Gastrocnemius medialis (tissue), 4 donors: ENCODE measurements at regions not wholly inside any gene's neighbourhood (a gene's known extent, or its start where the extent isn't known, plus 50 kb on each side); places are given as distances from the start of the nearest gene placed in this dataset.

Source experiments
- ATAC-seq, 2 donors: fragments of 150-250 bp; one replicate each; pipeline ENCODE4 v1.9.1; 2016
- DNase-seq, 2 donors: peaks; one replicate each; pipeline ENCODE4 v3.0.0-alpha.2; 2019
- H3K27ac ChIP-seq, 4 donors: fragments of 200-600 bp; sonication (generic); 1 replicate in 1 of 4; 2 replicates in 3 of 4; pipeline ENCODE4 v1.5.1; 2016 to 2018; ENCODE audit warnings: mild to moderate bottlenecking in 2 of 4, moderate library complexity in 1 of 4
- H3K27me3 ChIP-seq, 3 donors: fragments of 200-600 bp; sonication (generic) in 2 of 3; 1 replicate in 1 of 3; 2 replicates in 2 of 3; pipeline versions ENCODE4 v1.5.1 to v1.6.0; 2016 to 2019; ENCODE audit warnings: mild to moderate bottlenecking in 1 of 3, moderate library complexity in 1 of 3
- H3K36me3 ChIP-seq, 2 donors: fragments of 200-600 bp; sonication (generic) in 1 of 2; one replicate each; pipeline ENCODE4 v1.5.1; 2017 to 2018
- H3K4me1 ChIP-seq, 2 donors: fragments of 200-600 bp; sonication (generic) in 1 of 2; one replicate each; pipeline ENCODE4 v1.5.1; 2016 to 2017; ENCODE audit warnings: mild to moderate bottlenecking in 2 of 2
- H3K4me3 ChIP-seq, 4 donors: fragments of 200-600 bp; sonication (generic) in 3 of 4; 1 replicate in 1 of 4; 2 replicates in 3 of 4; pipeline ENCODE4 v1.5.1; 2016 to 2019; ENCODE audit warnings: mild to moderate bottlenecking in 2 of 4
- H3K9me3 ChIP-seq, 3 donors: fragments of 200-600 bp; sonication (generic) in 2 of 3; 1 replicate in 1 of 3; 2 replicates in 2 of 3; pipeline ENCODE4 v1.5.1; 2016 to 2019
- POLR2A ChIP-seq, 2 donors: fragments of 450-650 bp; IDR thresholded peaks; one replicate each; pipeline ENCODE4 v1.6.1; 2017; ENCODE audit warnings: antibody characterized with exemption in 2 of 2, mild to moderate bottlenecking in 2 of 2, moderate library complexity in 2 of 2
- in situ Hi-C, 4 donors: fragments of 200-750 bp; cut with MboI; loops; one replicate each; pipeline versions ENCODE4 v1.15.0 to v1.8.0; 2017; ENCODE audit warnings: low sequenced_read_pairs in 4 of 4
- intact Hi-C: fragments of 100-400 bp; cut with DNase I; formaldehyde crosslinking; loops from one replicate; pipeline ENCODE4 v1.15.1; 2023; ENCODE audit warnings: low total_unique reads
- TF ChIP-seq, protein P1 (sequence below), 5 experiments: fragments of 450-650 bp in 3 of 5; fragments of 200-600 bp in 2 of 5; sonication (generic) in 2 of 5; IDR thresholded peaks in 4 of 5; conservative IDR thresholded peaks in 1 of 5; 1 replicate in 4 of 5; 2 replicates in 1 of 5; pipeline ENCODE4 v1.5.1; 2016 to 2019; ENCODE audit warnings: antibody characterized with exemption in 5 of 5, mild to moderate bottlenecking in 3 of 5, moderate library complexity in 3 of 5

GRCh38 chr11:38476808-38477575, 1879.0 kb upstream of the RAG2 start:
- intact Hi-C loops = no loop called here
- H3K4me1 ChIP-seq = no peaks in the 10 kb centered on the region
- no peak for DNase-seq
- no peaks in the 10 kb centered on the region for H3K27me3 ChIP-seq
- H3K36me3 ChIP-seq = no peaks in the 10 kb centered on the region
- in situ Hi-C loops = no loop called here
- ATAC-seq = no peak
- no peak overlapping the region for H3K27ac ChIP-seq
- TF ChIP-seq, protein P1, sequence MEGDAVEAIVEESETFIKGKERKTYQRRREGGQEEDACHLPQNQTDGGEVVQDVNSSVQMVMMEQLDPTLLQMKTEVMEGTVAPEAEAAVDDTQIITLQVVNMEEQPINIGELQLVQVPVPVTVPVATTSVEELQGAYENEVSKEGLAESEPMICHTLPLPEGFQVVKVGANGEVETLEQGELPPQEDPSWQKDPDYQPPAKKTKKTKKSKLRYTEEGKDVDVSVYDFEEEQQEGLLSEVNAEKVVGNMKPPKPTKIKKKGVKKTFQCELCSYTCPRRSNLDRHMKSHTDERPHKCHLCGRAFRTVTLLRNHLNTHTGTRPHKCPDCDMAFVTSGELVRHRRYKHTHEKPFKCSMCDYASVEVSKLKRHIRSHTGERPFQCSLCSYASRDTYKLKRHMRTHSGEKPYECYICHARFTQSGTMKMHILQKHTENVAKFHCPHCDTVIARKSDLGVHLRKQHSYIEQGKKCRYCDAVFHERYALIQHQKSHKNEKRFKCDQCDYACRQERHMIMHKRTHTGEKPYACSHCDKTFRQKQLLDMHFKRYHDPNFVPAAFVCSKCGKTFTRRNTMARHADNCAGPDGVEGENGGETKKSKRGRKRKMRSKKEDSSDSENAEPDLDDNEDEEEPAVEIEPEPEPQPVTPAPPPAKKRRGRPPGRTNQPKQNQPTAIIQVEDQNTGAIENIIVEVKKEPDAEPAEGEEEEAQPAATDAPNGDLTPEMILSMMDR (IDR thresholded peaks at IDR 0.05 in 4 of 5, conservative IDR thresholded peaks at IDR 0.05 in 1 of 5) = no peak
- no peak for TF ChIP-seq POLR2A (IDR thresholded peaks at IDR 0.05)
- H3K9me3 ChIP-seq = no peaks in the 10 kb centered on the region
- no peak overlapping the region for H3K4me3 ChIP-seq

DNA sequence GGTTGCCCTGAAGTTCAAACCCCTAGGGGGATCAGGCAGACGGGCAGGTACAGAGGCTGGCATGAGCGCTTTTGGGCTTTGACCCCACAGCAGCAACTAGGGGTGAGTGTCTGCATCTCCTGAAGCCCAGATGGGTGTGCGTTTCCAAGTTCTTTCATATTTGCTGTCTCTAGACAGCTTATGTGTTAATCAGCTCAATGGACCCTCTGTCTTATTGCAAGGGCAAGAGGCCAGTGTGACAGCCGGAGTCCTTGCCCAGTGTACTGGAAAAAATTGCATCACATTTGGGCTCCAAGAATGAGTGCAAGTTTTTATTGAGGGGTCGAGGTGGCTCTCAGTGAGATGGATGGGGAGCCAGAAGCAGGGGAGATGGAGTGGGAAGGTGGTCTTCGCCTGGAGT, 1863.7 kb upstream of the RAG2 start:
- H3K27me3 ChIP-seq = no peaks in the 10 kb centered on the region
- no peak overlapping the region for H3K4me3 ChIP-seq
- no peak for ATAC-seq
- no peak overlapping the region for H3K27ac ChIP-seq
- H3K9me3 ChIP-seq = no peaks in the 10 kb centered on the region
- in situ Hi-C loops = no loop called here
- DNase-seq = no peak
- intact Hi-C loops = no loop called here
- TF ChIP-seq POLR2A (IDR thresholded peaks at IDR 0.05) = no peak
- TF ChIP-seq, protein P1 (IDR thresholded peaks at IDR 0.05 in 4 of 5, conservative IDR thresholded peaks at IDR 0.05 in 1 of 5) = no peak
- H3K4me1 ChIP-seq = no peaks in the 10 kb centered on the region
- H3K36me3 ChIP-seq = no peaks in the 10 kb centered on the region

- in situ Hi-C loops = no loop called here
- Histone ChIP-seq H3K27ac (no peak overlapping the region), H3K36me3 (no peaks in the 10 kb centered on the region), H3K27me3 (no peaks in the 10 kb centered on the region), H3K4me3 (no peak overlapping the region), H3K4me1 (no peaks in the 10 kb centered on the region), H3K9me3 (no peaks in the 10 kb centered on the region)
- no peak for DNase-seq
- intact Hi-C loops = no loop called here
- no peak for TF ChIP-seq POLR2A (IDR thresholded peaks at IDR 0.05)
- TF ChIP-seq, protein P1 (IDR thresholded peaks at IDR 0.05 in 4 of 5, conservative IDR thresholded peaks at IDR 0.05 in 1 of 5) = no peak
- ATAC-seq = no peak
Measured at GRCh38 chr11:38460896-38461295, 1862.9 kb upstream of the RAG2 start.

DNA sequence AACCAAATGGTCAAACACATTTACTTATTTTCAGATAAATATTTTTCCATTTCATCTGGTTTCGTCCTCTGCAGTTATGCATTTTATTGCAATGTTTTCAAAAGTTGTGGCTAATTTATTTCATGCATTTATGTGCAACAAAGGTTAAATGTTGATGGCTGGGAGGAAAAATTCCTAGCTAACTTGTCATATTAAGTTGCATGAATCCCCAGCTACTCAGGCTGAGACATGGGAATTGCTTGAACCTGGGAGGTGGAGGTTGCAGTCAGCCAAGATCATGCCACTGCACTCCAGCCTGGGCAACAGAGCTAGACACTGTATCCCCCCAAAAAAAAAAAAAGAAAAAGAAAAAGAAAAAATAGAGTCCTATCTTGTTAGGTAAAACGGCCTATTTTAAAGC, 1862.4 kb upstream of the RAG2 start:
- in situ Hi-C loops (no loop called here), intact Hi-C loops (no loop called here)
- H3K36me3 ChIP-seq = no peaks in the 10 kb centered on the region
- no peak for ATAC-seq
- no peak for TF ChIP-seq POLR2A (IDR thresholded peaks at IDR 0.05)
- TF ChIP-seq, protein P1 (IDR thresholded peaks at IDR 0.05 in 4 of 5, conservative IDR thresholded peaks at IDR 0.05 in 1 of 5) = no peak
- H3K9me3 ChIP-seq = no peaks in the 10 kb centered on the region
- no peak for DNase-seq
- H3K4me3 ChIP-seq = no peak overlapping the region
- H3K27me3 ChIP-seq = no peaks in the 10 kb centered on the region
- H3K4me1 ChIP-seq = no peaks in the 10 kb centered on the region
- H3K27ac ChIP-seq = no peak overlapping the region

GRCh38 chr11:38456371-38456770, 1858.3 kb upstream of the RAG2 start:
- Histone ChIP-seq H3K36me3 (no peaks in the 10 kb centered on the region), H3K27me3 (no peaks in the 10 kb centered on the region), H3K4me1 (no peaks in the 10 kb centered on the region), H3K9me3 (no peaks in the 10 kb centered on the region), H3K4me3 (no peak overlapping the region), H3K27ac (no peak overlapping the region)
- TF ChIP-seq POLR2A (IDR thresholded peaks at IDR 0.05) = no peak
- TF ChIP-seq, protein P1 (IDR thresholded peaks at IDR 0.05 in 4 of 5, conservative IDR thresholded peaks at IDR 0.05 in 1 of 5) = no peak
- DNase-seq = no peak
- in situ Hi-C loops (no loop called here), intact Hi-C loops (no loop called here)
- ATAC-seq = no peak
